ENCODE measurements at regions not wholly inside any gene's neighbourhood (a gene's known extent, or its start where the extent isn't known, plus 50 kb on each side); places are given as distances from the start of the nearest gene placed in this dataset.

- no peaks in the 10 kb centered on the region for H3K27me3 ChIP-seq (ENCODE audit: insufficient read depth, poor library complexity, severe bottlenecking)
- no peak overlapping the region for H3K4me3 ChIP-seq (replicated peaks; ENCODE audit: insufficient read depth, low read length)
- no peak for DNase-seq (ENCODE audit: low read depth in 1 of 2, low spot score in 1 of 2)
- no peak overlapping the region for H3K27ac ChIP-seq (replicated peaks)
- TF ChIP-seq GABPA (IDR thresholded peaks at IDR 0.05; ENCODE audit: low read depth) (no peak), SPI1 (IDR thresholded peaks at IDR 0.05; ENCODE audit: borderline replicate concordance, low read depth) (no peak), POLR2AphosphoS5 (IDR thresholded peaks at IDR 0.05; ENCODE audit: low read depth) (no peak)
- TF ChIP-seq, protein P1, sequence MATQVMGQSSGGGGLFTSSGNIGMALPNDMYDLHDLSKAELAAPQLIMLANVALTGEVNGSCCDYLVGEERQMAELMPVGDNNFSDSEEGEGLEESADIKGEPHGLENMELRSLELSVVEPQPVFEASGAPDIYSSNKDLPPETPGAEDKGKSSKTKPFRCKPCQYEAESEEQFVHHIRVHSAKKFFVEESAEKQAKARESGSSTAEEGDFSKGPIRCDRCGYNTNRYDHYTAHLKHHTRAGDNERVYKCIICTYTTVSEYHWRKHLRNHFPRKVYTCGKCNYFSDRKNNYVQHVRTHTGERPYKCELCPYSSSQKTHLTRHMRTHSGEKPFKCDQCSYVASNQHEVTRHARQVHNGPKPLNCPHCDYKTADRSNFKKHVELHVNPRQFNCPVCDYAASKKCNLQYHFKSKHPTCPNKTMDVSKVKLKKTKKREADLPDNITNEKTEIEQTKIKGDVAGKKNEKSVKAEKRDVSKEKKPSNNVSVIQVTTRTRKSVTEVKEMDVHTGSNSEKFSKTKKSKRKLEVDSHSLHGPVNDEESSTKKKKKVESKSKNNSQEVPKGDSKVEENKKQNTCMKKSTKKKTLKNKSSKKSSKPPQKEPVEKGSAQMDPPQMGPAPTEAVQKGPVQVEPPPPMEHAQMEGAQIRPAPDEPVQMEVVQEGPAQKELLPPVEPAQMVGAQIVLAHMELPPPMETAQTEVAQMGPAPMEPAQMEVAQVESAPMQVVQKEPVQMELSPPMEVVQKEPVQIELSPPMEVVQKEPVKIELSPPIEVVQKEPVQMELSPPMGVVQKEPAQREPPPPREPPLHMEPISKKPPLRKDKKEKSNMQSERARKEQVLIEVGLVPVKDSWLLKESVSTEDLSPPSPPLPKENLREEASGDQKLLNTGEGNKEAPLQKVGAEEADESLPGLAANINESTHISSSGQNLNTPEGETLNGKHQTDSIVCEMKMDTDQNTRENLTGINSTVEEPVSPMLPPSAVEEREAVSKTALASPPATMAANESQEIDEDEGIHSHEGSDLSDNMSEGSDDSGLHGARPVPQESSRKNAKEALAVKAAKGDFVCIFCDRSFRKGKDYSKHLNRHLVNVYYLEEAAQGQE (IDR thresholded peaks at IDR 0.05; ENCODE audit: insufficient replicate concordance, low read depth) = no peak
- TF ChIP-seq, protein P2, sequence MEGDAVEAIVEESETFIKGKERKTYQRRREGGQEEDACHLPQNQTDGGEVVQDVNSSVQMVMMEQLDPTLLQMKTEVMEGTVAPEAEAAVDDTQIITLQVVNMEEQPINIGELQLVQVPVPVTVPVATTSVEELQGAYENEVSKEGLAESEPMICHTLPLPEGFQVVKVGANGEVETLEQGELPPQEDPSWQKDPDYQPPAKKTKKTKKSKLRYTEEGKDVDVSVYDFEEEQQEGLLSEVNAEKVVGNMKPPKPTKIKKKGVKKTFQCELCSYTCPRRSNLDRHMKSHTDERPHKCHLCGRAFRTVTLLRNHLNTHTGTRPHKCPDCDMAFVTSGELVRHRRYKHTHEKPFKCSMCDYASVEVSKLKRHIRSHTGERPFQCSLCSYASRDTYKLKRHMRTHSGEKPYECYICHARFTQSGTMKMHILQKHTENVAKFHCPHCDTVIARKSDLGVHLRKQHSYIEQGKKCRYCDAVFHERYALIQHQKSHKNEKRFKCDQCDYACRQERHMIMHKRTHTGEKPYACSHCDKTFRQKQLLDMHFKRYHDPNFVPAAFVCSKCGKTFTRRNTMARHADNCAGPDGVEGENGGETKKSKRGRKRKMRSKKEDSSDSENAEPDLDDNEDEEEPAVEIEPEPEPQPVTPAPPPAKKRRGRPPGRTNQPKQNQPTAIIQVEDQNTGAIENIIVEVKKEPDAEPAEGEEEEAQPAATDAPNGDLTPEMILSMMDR (IDR thresholded peaks at IDR 0.05; ENCODE audit: insufficient read depth, low read length) = no peak
These were observed 361.6 kb downstream of the GRIA2 start for GRCh38 chr4:157582141-157582540.

DNA sequence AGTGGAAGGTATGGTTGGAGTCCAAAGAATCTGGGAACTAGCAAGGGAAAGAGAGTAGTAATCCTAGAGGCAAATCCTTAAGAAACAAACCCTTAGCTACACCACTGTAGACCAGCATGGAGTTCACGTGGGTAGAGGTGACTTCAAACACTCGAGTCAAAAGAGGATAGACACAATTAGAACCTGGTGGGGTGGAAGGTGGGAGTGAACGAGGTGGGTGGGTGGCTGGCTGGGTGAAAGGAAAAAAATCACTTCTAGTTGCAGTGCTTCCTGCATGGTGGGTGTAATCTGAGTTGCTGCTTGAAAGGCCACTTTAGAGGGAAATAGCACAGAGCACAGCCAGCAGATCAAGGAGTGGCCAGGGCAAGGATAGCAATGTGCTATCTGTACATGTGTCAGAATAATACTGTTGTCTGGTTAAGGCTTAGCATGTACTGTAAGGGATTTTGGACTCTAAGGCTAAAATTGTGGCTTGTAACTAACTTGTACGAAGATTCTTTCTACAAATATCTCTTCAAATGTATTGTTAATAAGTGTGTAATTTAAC, 356.2 kb downstream of the GRIA2 start:
- H3K27ac ChIP-seq (replicated peaks) = no peak overlapping the region
- no peak for DNase-seq (ENCODE audit: low read depth in 1 of 2, low spot score in 1 of 2)
- no peaks in the 10 kb centered on the region for H3K27me3 ChIP-seq (ENCODE audit: insufficient read depth, poor library complexity, severe bottlenecking)
- TF ChIP-seq, protein P2 (IDR thresholded peaks at IDR 0.05; ENCODE audit: insufficient read depth, low read length) = no peak
- no peak for TF ChIP-seq GABPA (IDR thresholded peaks at IDR 0.05; ENCODE audit: low read depth)
- TF ChIP-seq SPI1 (IDR thresholded peaks at IDR 0.05; ENCODE audit: borderline replicate concordance, low read depth) = no peak
- TF ChIP-seq, protein P1 (IDR thresholded peaks at IDR 0.05; ENCODE audit: insufficient replicate concordance, low read depth) = no peak
- no peak for TF ChIP-seq POLR2AphosphoS5 (IDR thresholded peaks at IDR 0.05; ENCODE audit: low read depth)
- no peak overlapping the region for H3K4me3 ChIP-seq (replicated peaks; ENCODE audit: insufficient read depth, low read length)

DNA sequence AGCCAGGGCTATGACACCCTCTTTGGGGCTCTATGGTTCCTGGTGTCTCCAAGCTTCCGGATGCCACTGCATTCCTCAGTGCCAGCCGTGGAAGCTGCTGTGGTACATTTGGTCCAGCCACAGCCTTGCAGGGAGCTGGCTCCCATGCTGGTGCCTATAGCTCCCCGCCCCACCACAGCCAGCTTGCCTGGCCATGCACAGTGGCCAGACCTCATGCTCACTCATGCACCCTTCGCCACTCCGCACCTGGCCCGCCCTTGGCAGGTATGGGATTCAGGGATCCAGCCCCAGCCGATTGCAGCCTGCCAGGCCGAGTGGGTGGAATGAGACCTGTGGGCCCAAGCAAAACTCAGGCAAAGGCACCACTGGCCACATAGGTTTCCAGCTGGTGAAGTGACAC, 354.8 kb downstream of the GRIA2 start:
- no peak overlapping the region for H3K27ac ChIP-seq (replicated peaks)
- H3K4me3 ChIP-seq (replicated peaks; ENCODE audit: insufficient read depth, low read length) = no peak overlapping the region
- H3K27me3 ChIP-seq (ENCODE audit: insufficient read depth, poor library complexity, severe bottlenecking) = no peaks in the 10 kb centered on the region
- DNase-seq (ENCODE audit: low read depth in 1 of 2, low spot score in 1 of 2) = no peak
- TF ChIP-seq POLR2AphosphoS5 (IDR thresholded peaks at IDR 0.05; ENCODE audit: low read depth) (no peak), GABPA (IDR thresholded peaks at IDR 0.05; ENCODE audit: low read depth) (no peak), SPI1 (IDR thresholded peaks at IDR 0.05; ENCODE audit: borderline replicate concordance, low read depth) (no peak)
- TF ChIP-seq, protein P1 (IDR thresholded peaks at IDR 0.05; ENCODE audit: insufficient replicate concordance, low read depth) = no peak
- TF ChIP-seq, protein P2 (IDR thresholded peaks at IDR 0.05; ENCODE audit: insufficient read depth, low read length) = no peak

All from HL-60 (cell line).